Heart left ventricle (tissue), 16 donors: ENCODE measurements at regions not wholly inside any gene's neighbourhood (a gene's known extent, or its start where the extent isn't known, plus 50 kb on each side); places are given as distances from the start of the nearest gene placed in this dataset.

ENCODE experiments used
- ATAC-seq, 4 donors: fragments of 200-7000 bp; cut with Tn5 transposase; one replicate each; pipeline ENCODE4 v1.9.1; 2020 to 2022; ENCODE audit warnings: moderate library complexity in 4 of 4, mild to moderate bottlenecking in 3 of 4, moderate number of reproducible peaks in 1 of 4
- DNase-seq, 5 donors: peaks; one replicate each; pipeline ENCODE4 v3.0.0-alpha.2; 2020
- H3K27ac ChIP-seq, 12 donors: fragments of 200-600 bp; sonication (generic) in 4 of 12; one replicate each; pipeline versions ENCODE4 v1.5.0 to v1.8.0; 2016 to 2022; ENCODE audit warnings: mild to moderate bottlenecking in 2 of 12
- H3K27me3 ChIP-seq, 9 donors: fragments of 200-600 bp; sonication (generic) in 2 of 9; one replicate each; pipeline versions ENCODE4 v1.5.1 to v1.8.0; 2016 to 2022; ENCODE audit warnings: mild to moderate bottlenecking in 3 of 9
- H3K36me3 ChIP-seq, 9 donors: fragments of 200-600 bp; sonication (generic) in 2 of 9; one replicate each; pipeline versions ENCODE4 v1.5.0 to v1.8.0; 2018 to 2022; ENCODE audit warnings: mild to moderate bottlenecking in 2 of 9
- H3K4me1 ChIP-seq, 12 donors: fragments of 200-600 bp; sonication (generic) in 4 of 12; one replicate each; pipeline versions ENCODE4 v1.5.0 to v1.8.0; 2016 to 2022; ENCODE audit warnings: mild to moderate bottlenecking in 3 of 12
- H3K4me3 ChIP-seq, 12 donors: fragments of 200-600 bp; sonication (generic) in 4 of 12; one replicate each; pipeline versions ENCODE4 v1.5.0 to v1.8.0; 2017 to 2022; ENCODE audit warnings: mild to moderate bottlenecking in 9 of 12, moderate library complexity in 4 of 12
- H3K9me3 ChIP-seq, 12 donors: fragments of 200-600 bp; sonication (generic) in 4 of 12; one replicate each; pipeline versions ENCODE4 v1.5.0 to v1.8.0; 2016 to 2022; ENCODE audit warnings: mild to moderate bottlenecking in 1 of 12
- POLR2A ChIP-seq, 2 donors: fragments of 450-650 bp; IDR thresholded peaks; one replicate each; pipeline ENCODE4 v1.6.1; 2017; ENCODE audit warnings: antibody characterized with exemption in 2 of 2, mild to moderate bottlenecking in 2 of 2, moderate library complexity in 2 of 2
- WGBS, 4 donors: extraction: QIAGEN DNeasy Blood & Tissue Kit in 2 of 4; methylation state at CpG; one replicate each; pipeline versions ENCODE4 v1.1.5 to v1.1.7; 2013 to 2018; 5-methylcytosine and 5-hydroxymethylcytosine counted together
- intact Hi-C, 10 donors: fragments of 100-400 bp; cut with DNase I; formaldehyde crosslinking; loops; one replicate each; pipeline versions ENCODE4 v1.11.1 to v1.14.2; 2022
- TF ChIP-seq, protein P1 (sequence below), 12 donors: fragments of 200-600 bp; sonication (generic) in 4 of 12; IDR thresholded peaks; one replicate each; pipeline versions ENCODE4 v1.5.0 to v1.8.0; 2018 to 2022; ENCODE audit warnings: antibody characterized with exemption in 12 of 12, mild to moderate bottlenecking in 5 of 12
- donor health status: ischemic (EF 13 %, LVEDD 7.1; RV severe dilation, severe dysfunction).
- donor health status: healthy with polysubstance abuse.
- donor health status: DM: no; HTN: yes; CAD: no.
- donor health status: DM: no; HTN: no; CAD: no.
- donor health status: ischemic (EF 25% LVEDD 6.9; RV normal size, moderate dysfunction).
- donor health status: ischemic (EF 25% LVEDD 5.7; RV mildly dilated, moderate dysfunction).
- donor health status: healthy.
- donor health status: DM: yes; HTN: yes; CAD: no.
- donor health status: ischemic (EF 35%, LVEDD 5.7; RV mildly dilated, moderate dysfunction).
- donor health status: nonischemic (EF 11% LVEDD 7.7; RV severe dilation, severe dysfunction).
- donor health status: DM: yes; HTN: yes; CAD: no.
- donor health status: PGD.
- donor health status: ischemic (EF 29% LVEDD 5.4; RV normal size, mild dysfunction).
- donor health status: nonischemic (EF 23%, LVEDD 6.1; RV moderate dilation, normal function).

DNA sequence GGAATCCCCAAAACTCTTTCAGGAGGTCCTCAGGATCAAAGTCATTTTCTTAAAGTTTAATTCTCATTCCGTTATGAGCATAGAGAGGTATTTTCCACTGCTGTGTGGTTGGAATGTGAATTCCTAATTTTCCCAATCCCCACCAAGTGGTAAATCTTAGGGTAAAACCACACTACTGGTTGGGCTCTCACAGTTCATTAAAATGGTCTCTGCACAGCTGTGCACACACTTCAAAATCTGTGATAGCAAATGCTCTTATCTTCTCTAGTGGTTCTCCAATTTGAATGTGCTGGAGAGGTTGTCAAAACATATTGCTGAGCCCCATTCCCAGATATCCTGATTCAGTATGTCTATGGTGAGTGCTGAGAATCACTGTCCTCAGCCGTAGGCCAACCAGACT lies 189.1 kb downstream of the BMP4 start:
- ATAC-seq (no peak), DNase-seq (no peak)
- intact Hi-C loops: no loop called here
- Histone ChIP-seq H3K27ac (no peak overlapping the region), H3K9me3 (peaks cover 0 to 8% (median 0%) of the 10 kb centered on the region in 12 donors), H3K27me3 (no peaks in the 10 kb centered on the region), H3K4me1 (no peaks in the 10 kb centered on the region), H3K4me3 (no peak overlapping the region), H3K36me3 (no peaks in the 10 kb centered on the region)
- WGBS, 4 donors: 51 to 58% (median 54%) methylated on average over 2 of the region's 2 CpGs
- TF ChIP-seq POLR2A (IDR thresholded peaks at IDR 0.05): no peak
- TF ChIP-seq, protein P1, sequence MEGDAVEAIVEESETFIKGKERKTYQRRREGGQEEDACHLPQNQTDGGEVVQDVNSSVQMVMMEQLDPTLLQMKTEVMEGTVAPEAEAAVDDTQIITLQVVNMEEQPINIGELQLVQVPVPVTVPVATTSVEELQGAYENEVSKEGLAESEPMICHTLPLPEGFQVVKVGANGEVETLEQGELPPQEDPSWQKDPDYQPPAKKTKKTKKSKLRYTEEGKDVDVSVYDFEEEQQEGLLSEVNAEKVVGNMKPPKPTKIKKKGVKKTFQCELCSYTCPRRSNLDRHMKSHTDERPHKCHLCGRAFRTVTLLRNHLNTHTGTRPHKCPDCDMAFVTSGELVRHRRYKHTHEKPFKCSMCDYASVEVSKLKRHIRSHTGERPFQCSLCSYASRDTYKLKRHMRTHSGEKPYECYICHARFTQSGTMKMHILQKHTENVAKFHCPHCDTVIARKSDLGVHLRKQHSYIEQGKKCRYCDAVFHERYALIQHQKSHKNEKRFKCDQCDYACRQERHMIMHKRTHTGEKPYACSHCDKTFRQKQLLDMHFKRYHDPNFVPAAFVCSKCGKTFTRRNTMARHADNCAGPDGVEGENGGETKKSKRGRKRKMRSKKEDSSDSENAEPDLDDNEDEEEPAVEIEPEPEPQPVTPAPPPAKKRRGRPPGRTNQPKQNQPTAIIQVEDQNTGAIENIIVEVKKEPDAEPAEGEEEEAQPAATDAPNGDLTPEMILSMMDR (IDR thresholded peaks at IDR 0.05): no peak

DNA sequence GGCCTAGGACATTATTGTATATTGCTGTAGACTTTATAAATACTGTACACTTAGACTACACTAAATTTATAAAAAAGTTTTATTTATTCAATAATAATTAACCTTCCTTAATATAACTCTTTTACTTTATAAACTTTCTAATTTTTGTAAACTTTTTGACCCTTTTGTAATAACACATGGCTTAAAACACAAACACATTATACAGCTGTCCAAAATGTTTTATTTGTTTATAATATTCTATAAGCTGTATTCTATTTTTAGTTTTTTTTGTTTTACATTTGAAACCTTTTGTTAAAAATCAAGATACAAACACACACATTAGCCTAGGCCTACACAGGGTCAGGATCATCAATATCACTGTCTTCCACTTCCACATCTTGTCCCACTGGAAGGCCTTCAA lies 190.0 kb downstream of the BMP4 start:
- Histone ChIP-seq H3K36me3 (no peaks in the 10 kb centered on the region), H3K4me1 (no peaks in the 10 kb centered on the region), H3K27me3 (no peaks in the 10 kb centered on the region), H3K27ac (no peak overlapping the region), H3K4me3 (no peak overlapping the region), H3K9me3 (peaks cover 0 to 12% (median 4%) of the 10 kb centered on the region in 12 donors)
- ATAC-seq (no peak), DNase-seq (no peak)
- TF ChIP-seq, protein P1 (IDR thresholded peaks at IDR 0.05): no peak
- TF ChIP-seq POLR2A (IDR thresholded peaks at IDR 0.05): no peak
- intact Hi-C loops: no loop called here

DNA sequence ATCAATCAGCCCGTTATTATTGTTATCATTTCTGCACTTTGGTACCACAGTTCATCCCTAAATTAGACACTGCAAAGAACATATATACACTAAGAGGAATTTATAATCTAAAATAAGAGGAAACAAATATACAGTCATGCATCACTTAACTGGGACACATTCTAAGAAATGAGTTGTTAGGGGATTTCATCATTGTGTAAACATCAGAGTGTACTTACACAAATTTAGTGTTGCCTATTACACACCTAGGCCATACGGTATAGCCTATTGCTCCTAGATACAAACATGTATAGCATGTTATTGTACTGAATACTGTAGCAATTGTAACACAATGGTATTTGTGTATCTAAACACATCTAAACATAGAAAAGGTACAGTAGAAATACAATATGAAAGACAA lies 190.5 kb downstream of the BMP4 start:
- Histone ChIP-seq H3K27me3 (no peaks in the 10 kb centered on the region), H3K27ac (no peak overlapping the region), H3K4me1 (no peaks in the 10 kb centered on the region), H3K4me3 (no peak overlapping the region), H3K36me3 (no peaks in the 10 kb centered on the region), H3K9me3 (peaks cover 0 to 16% (median 6%) of the 10 kb centered on the region in 12 donors)
- DNase-seq (no peak), ATAC-seq (no peak)
- no peak for TF ChIP-seq POLR2A (IDR thresholded peaks at IDR 0.05)
- TF ChIP-seq, protein P1 (IDR thresholded peaks at IDR 0.05): no peak
- 93 to 97% (median 93%) methylated on average over 2 of the region's 2 CpGs for WGBS, 4 donors
- intact Hi-C loops: no loop called here

DNA sequence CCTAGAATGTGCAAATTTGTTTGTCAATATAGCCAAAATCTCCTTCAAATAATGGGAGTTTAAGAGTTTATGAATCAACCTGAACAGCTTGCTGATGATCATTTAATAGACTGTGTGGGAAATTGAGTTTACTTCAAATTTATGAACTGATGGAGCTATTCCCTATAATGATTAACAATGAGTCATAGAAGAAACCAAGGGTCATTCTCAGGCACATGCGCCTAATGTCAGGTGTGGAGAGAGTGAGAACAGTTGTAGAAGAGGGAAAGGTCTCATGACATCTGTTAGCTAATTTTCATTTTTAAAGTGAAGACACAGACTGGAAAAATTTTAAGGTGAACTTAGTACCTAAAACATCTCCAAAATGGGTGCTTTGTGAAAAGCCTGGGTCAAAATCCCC lies 191.8 kb downstream of the BMP4 start:
- H3K4me3 ChIP-seq: no peak overlapping the region
- no peaks in the 10 kb centered on the region for H3K4me1 ChIP-seq
- intact Hi-C loops: no loop called here
- peaks cover 0 to 19% (median 6%) of the 10 kb centered on the region in 12 donors for H3K9me3 ChIP-seq
- no peak for TF ChIP-seq POLR2A (IDR thresholded peaks at IDR 0.05)
- TF ChIP-seq, protein P1 (IDR thresholded peaks at IDR 0.05): no peak
- WGBS, 4 donors: 95 to 100% (median 98%) methylated on average over 1 of the region's 1 CpG
- H3K27ac ChIP-seq: no peak overlapping the region
- no peaks in the 10 kb centered on the region for H3K27me3 ChIP-seq
- DNase-seq: no peak
- no peak for ATAC-seq
- no peaks in the 10 kb centered on the region for H3K36me3 ChIP-seq
